Ishikawa (cell line): ENCODE measurements at regions not wholly inside any gene's neighbourhood (a gene's known extent, or its start where the extent isn't known, plus 50 kb on each side); places are given as distances from the start of the nearest gene placed in this dataset.
A peak's percentile ranks its signal among the peaks of the same experiment; 100 is the strongest.

Source experiments
- CEBPB ChIP-seq: IDR thresholded peaks from 2 replicates; pipeline ENCODE4 v1.6.1; 2012
- CREB1 ChIP-seq: IDR thresholded peaks from 2 replicates; pipeline ENCODE4 v1.6.1; 2012; ENCODE audit warnings: low read depth
- EGR1 ChIP-seq: IDR thresholded peaks from 2 replicates; pipeline ENCODE4 v1.6.1; 2012
- EP300 ChIP-seq: IDR thresholded peaks from 2 replicates; pipeline ENCODE4 v1.6.1; 2012; ENCODE audit warnings: borderline replicate concordance
- FOXM1 ChIP-seq: IDR thresholded peaks from 2 replicates; pipeline ENCODE4 v1.6.1; 2012; ENCODE audit warnings: low read depth, borderline replicate concordance
- NFIC ChIP-seq: IDR thresholded peaks from 2 replicates; pipeline ENCODE4 v1.6.1; 2012
- RAD21 ChIP-seq: IDR thresholded peaks from 2 replicates; pipeline ENCODE4 v1.6.1; 2012; ENCODE audit warnings: low read depth
- TAF1 ChIP-seq: IDR thresholded peaks from 2 replicates; pipeline ENCODE4 v1.6.1; 2012; ENCODE audit warnings: low read depth, mild to moderate bottlenecking
- TCF12 ChIP-seq: IDR thresholded peaks from 2 replicates; pipeline ENCODE4 v1.6.1; 2012; ENCODE audit warnings: low read depth
- TEAD4 ChIP-seq: IDR thresholded peaks from 2 replicates; pipeline ENCODE4 v1.6.1; 2012
- YY1 ChIP-seq: IDR thresholded peaks from 2 replicates; pipeline ENCODE4 v1.6.1; 2012; ENCODE audit warnings: low read depth
- ZBTB7A ChIP-seq: IDR thresholded peaks from 2 replicates; pipeline ENCODE4 v1.6.1; 2012; ENCODE audit warnings: low read depth
- TF ChIP-seq, protein P1 (sequence below): IDR thresholded peaks from 2 replicates; pipeline ENCODE4 v1.6.1; 2012
- TF ChIP-seq, protein P2 (sequence below): IDR thresholded peaks from 2 replicates; pipeline ENCODE4 v1.6.1; 2012; ENCODE audit warnings: low read depth, mild to moderate bottlenecking
- TF ChIP-seq, protein P3 (sequence below): IDR thresholded peaks from 2 replicates; pipeline ENCODE4 v1.6.1; 2012

DNA sequence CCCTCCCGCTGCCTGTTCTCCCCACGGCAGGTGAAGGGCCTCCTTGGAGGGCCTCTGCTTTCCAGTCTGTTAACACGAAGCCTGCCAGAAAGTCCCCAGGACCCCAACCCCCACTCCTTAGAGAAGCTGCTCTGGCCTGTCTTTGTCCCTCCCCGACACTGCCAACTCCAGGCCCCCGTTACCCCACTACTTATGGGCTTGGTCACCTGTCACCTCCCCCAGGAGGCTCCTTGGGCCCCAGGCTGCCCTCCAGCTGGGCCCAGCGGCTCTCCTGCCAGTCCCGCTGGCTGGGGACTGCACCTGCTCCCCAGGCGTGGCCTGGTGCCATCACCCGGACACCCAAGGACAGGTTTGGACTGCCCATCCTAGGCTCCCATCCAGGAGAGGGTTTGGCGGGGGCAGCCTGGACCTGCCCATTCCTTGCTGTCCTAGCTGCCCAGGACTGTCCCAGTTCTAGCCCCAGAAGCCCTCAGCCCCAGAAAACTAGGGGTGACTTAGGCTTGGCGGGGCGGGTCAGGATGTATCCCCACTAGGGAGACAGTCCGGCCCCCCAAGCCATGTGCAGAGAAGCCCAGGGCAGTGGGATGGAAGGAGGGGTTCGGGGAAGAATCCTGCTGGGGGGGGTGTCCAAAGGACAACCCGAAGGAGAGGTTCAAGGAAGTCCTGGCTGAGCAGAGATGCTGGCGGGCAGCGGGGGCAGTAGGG is 155.7 kb upstream of the C14orf180 start:
- TF ChIP-seq, protein P1, sequence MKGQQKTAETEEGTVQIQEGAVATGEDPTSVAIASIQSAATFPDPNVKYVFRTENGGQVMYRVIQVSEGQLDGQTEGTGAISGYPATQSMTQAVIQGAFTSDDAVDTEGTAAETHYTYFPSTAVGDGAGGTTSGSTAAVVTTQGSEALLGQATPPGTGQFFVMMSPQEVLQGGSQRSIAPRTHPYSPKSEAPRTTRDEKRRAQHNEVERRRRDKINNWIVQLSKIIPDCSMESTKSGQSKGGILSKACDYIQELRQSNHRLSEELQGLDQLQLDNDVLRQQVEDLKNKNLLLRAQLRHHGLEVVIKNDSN = no peak
- TF ChIP-seq CREB1 (no peak), NFIC (no peak), ZBTB7A (no peak), FOXM1 (no peak), TEAD4 (no peak), TCF12 (no peak), YY1 (no peak)
- TF ChIP-seq, protein P2, sequence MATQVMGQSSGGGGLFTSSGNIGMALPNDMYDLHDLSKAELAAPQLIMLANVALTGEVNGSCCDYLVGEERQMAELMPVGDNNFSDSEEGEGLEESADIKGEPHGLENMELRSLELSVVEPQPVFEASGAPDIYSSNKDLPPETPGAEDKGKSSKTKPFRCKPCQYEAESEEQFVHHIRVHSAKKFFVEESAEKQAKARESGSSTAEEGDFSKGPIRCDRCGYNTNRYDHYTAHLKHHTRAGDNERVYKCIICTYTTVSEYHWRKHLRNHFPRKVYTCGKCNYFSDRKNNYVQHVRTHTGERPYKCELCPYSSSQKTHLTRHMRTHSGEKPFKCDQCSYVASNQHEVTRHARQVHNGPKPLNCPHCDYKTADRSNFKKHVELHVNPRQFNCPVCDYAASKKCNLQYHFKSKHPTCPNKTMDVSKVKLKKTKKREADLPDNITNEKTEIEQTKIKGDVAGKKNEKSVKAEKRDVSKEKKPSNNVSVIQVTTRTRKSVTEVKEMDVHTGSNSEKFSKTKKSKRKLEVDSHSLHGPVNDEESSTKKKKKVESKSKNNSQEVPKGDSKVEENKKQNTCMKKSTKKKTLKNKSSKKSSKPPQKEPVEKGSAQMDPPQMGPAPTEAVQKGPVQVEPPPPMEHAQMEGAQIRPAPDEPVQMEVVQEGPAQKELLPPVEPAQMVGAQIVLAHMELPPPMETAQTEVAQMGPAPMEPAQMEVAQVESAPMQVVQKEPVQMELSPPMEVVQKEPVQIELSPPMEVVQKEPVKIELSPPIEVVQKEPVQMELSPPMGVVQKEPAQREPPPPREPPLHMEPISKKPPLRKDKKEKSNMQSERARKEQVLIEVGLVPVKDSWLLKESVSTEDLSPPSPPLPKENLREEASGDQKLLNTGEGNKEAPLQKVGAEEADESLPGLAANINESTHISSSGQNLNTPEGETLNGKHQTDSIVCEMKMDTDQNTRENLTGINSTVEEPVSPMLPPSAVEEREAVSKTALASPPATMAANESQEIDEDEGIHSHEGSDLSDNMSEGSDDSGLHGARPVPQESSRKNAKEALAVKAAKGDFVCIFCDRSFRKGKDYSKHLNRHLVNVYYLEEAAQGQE = no peak

DNA sequence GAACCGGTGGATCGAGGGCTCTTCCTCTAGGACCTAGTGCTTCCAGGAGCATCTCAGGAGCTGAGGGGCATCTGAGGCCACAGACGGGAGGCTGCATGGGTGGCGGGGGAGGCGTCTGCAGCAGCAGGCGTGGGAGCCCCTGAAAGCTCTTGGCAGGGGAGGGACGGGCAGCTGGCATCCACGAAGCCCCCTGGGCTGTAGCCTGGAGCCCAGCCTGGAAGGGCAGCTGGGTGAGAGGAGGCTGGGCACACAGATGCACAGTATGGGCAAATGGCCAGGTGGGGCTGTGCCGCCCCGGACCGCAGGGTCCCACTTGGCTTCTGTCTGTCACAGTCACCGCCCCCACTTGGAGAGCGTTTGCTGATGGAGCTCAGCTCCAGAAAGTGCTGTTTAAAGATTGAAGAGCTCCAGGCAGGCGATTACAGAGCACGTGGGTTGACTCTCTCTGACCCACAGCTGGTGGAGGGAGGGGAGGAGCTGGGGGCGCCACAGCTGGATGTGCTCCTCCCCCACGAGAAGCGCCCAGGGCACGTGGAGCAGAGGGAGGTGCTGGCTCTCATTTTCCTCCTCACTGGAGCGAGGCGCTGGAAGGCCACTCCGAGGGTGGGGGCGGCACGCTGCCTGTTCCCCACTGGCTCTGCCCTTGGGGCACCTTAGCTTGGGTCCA is 155.0 kb upstream of the C14orf180 start:
- TF ChIP-seq TAF1 (no peak), EP300 (no peak), FOXM1 (no peak), TCF12 (peak; percentile 34; the same call in 1 of the 2 replicates), RAD21 (no peak)
- TF ChIP-seq, protein P3, sequence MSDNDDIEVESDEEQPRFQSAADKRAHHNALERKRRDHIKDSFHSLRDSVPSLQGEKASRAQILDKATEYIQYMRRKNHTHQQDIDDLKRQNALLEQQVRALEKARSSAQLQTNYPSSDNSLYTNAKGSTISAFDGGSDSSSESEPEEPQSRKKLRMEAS = peak; percentile 47; the same call in 1 of the 2 replicates
- TF ChIP-seq, protein P1 = peak; percentile 19; the same call in 1 of the 2 replicates

GRCh38 chr14:104425171-104425681 is 154.3 kb upstream of the C14orf180 start:
- TF ChIP-seq TCF12 = no peak
- TF ChIP-seq, protein P3 = no peak
- TF ChIP-seq RAD21 = no peak
- TF ChIP-seq, protein P2 = no peak
- TF ChIP-seq YY1 = no peak
- no peak for TF ChIP-seq TEAD4
- TF ChIP-seq TAF1 = no peak
- no peak for TF ChIP-seq FOXM1
- no peak for TF ChIP-seq ZBTB7A
- TF ChIP-seq CREB1 = no peak
- TF ChIP-seq NFIC = no peak
- TF ChIP-seq, protein P1 = no peak
- no peak for TF ChIP-seq CEBPB
- TF ChIP-seq EGR1 = no peak
- no peak for TF ChIP-seq EP300

GRCh38 chr14:104425763-104426646 is 153.6 kb upstream of the C14orf180 start:
- TF ChIP-seq CREB1 = no peak
- TF ChIP-seq, protein P3 = no peak
- TF ChIP-seq RAD21 = no peak
- TF ChIP-seq FOXM1 = no peak
- TF ChIP-seq, protein P2 = no peak
- TF ChIP-seq EGR1 = no peak
- no peak for TF ChIP-seq EP300
- no peak for TF ChIP-seq YY1
- no peak for TF ChIP-seq NFIC
- no peak for TF ChIP-seq ZBTB7A
- TF ChIP-seq TEAD4 = no peak
- no peak for TF ChIP-seq TCF12
- TF ChIP-seq, protein P1 = no peak
- TF ChIP-seq CEBPB = no peak
- no peak for TF ChIP-seq TAF1
